CD4-positive, alpha-beta T cell (primary cell): ENCODE measurements at regions not wholly inside any gene's neighbourhood (a gene's known extent, or its start where the extent isn't known, plus 50 kb on each side); places are given as distances from the start of the nearest gene placed in this dataset.

Experiments
- ATAC-seq: fragments of 200-7000 bp; cut with Tn5 transposase; one replicate; pipeline ENCODE4 v1.10.0; 2022; ENCODE audit warnings: mild to moderate bottlenecking; ENCODE audit not compliant: poor library complexity
- CTCF ChIA-PET: fragments of 350-600 bp; sonication (Branson Sonifier 250); formaldehyde crosslinking; loops from one replicate; lab custom pipeline; 2021; ENCODE audit warnings: antibody characterized with exemption, inconsistent platforms; lab: Charles Lee
- POLR2A ChIA-PET: fragments of 350-600 bp; sonication (Branson Sonifier 250); formaldehyde crosslinking; loops from one replicate; lab custom pipeline; 2021; ENCODE audit warnings: antibody characterized with exemption, inconsistent platforms; lab: Charles Lee
- DNase-seq, 14 experiments: peaks; one replicate each; pipeline ENCODE4 v3.0.0-alpha.2; 2013 to 2020; ENCODE audit warnings: mixed read lengths in 2 of 14
- H3K27ac ChIP-seq, 2 donors: one replicate each; pipeline versions ENCODE4 v1.5.1 to v1.7.0; 2013; ENCODE audit warnings: low read length in 2 of 2, low read depth in 1 of 2, mild to moderate bottlenecking in 1 of 2
- H3K27me3 ChIP-seq, 2 experiments: 1 replicate in 1 of 2; 2 replicates in 1 of 2; pipeline versions ENCODE4 v1.6.1 to v1.7.0; 2013; ENCODE audit warnings: low read length in 2 of 2, control low read depth in 1 of 2, mild to moderate bottlenecking in 1 of 2, moderate library complexity in 1 of 2; ENCODE audit not compliant: insufficient read depth in 2 of 2, control insufficient read depth in 1 of 2
- H3K36me3 ChIP-seq: one replicate; pipeline ENCODE4 v1.6.1; 2013; ENCODE audit warnings: low read length, control low read depth; ENCODE audit not compliant: insufficient read depth
- H3K4me1 ChIP-seq: one replicate; pipeline ENCODE4 v1.6.1; 2013; ENCODE audit warnings: low read length, control low read depth; ENCODE audit not compliant: insufficient read depth
- H3K4me3 ChIP-seq: one replicate; pipeline ENCODE4 v1.5.1; 2013; ENCODE audit warnings: mild to moderate bottlenecking, low read length, moderate library complexity
- H3K9me3 ChIP-seq, 2 experiments: 1 replicate in 1 of 2; 2 replicates in 1 of 2; pipeline versions ENCODE4 v1.6.1 to v1.7.0; 2013; ENCODE audit warnings: low read length in 2 of 2, mild to moderate bottlenecking in 2 of 2, control low read depth in 1 of 2, moderate library complexity in 1 of 2; ENCODE audit not compliant: control insufficient read depth in 1 of 2, insufficient read depth in 1 of 2
- H3K27ac Mint-ChIP-seq: one replicate; pipeline ENCODE4 v1.8.0; 2020; ENCODE audit warnings: mixed read lengths
- H3K27me3 Mint-ChIP-seq: one replicate; pipeline ENCODE4 v1.8.0; 2021; ENCODE audit warnings: mixed read lengths
- H3K36me3 Mint-ChIP-seq: one replicate; pipeline ENCODE4 v1.8.0; 2021; ENCODE audit warnings: low read depth, mixed read lengths
- H3K4me1 Mint-ChIP-seq: one replicate; pipeline ENCODE4 v1.8.0; 2021; ENCODE audit warnings: low read depth, mixed read lengths
- H3K4me3 Mint-ChIP-seq: one replicate; pipeline ENCODE4 v1.8.0; 2020; ENCODE audit warnings: mild to moderate bottlenecking, mixed read lengths
- H3K9me3 Mint-ChIP-seq: one replicate; pipeline ENCODE4 v1.8.0; 2020; ENCODE audit warnings: mixed read lengths
- intact Hi-C, 2 experiments: fragments of 100-400 bp; cut with DNase I in 1 of 2; cut with micrococcal nuclease in 1 of 2; formaldehyde crosslinking; loops; one replicate each; pipeline versions ENCODE4 v1.15.1 to v1.9.0; 2023 to 2025; cut with DNase I, micrococcal nuclease
- TF ChIP-seq, protein P1 (sequence below): fragments of 200-600 bp; IDR thresholded peaks from one replicate; pipeline ENCODE4 v1.8.0; 2022; ENCODE audit warnings: antibody characterized with exemption, mild to moderate bottlenecking

- no peak overlapping the region for H3K4me3 Mint-ChIP-seq
- Histone ChIP-seq H3K4me3 (no peak overlapping the region), H3K27me3 (no peaks in the 10 kb centered on the region), H3K4me1 (no peaks in the 10 kb centered on the region), H3K9me3 (peaks cover 0 to 8% of the 10 kb centered on the region in 2 experiments), H3K27ac (no peak overlapping the region), H3K36me3 (no peaks in the 10 kb centered on the region)
- H3K36me3 Mint-ChIP-seq: no peaks in the 10 kb centered on the region
- intact Hi-C loops: no loop called here
- TF ChIP-seq, protein P1, sequence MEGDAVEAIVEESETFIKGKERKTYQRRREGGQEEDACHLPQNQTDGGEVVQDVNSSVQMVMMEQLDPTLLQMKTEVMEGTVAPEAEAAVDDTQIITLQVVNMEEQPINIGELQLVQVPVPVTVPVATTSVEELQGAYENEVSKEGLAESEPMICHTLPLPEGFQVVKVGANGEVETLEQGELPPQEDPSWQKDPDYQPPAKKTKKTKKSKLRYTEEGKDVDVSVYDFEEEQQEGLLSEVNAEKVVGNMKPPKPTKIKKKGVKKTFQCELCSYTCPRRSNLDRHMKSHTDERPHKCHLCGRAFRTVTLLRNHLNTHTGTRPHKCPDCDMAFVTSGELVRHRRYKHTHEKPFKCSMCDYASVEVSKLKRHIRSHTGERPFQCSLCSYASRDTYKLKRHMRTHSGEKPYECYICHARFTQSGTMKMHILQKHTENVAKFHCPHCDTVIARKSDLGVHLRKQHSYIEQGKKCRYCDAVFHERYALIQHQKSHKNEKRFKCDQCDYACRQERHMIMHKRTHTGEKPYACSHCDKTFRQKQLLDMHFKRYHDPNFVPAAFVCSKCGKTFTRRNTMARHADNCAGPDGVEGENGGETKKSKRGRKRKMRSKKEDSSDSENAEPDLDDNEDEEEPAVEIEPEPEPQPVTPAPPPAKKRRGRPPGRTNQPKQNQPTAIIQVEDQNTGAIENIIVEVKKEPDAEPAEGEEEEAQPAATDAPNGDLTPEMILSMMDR: no peak
- no peaks in the 10 kb centered on the region for H3K4me1 Mint-ChIP-seq
- ChIA-PET POLR2A (no interaction called here), CTCF (no interaction called here)
- DNase-seq: no peak
- ATAC-seq: no peak
- no peak overlapping the region for H3K27ac Mint-ChIP-seq
- H3K9me3 Mint-ChIP-seq: peaks cover 4% of the 10 kb centered on the region
- no peaks in the 10 kb centered on the region for H3K27me3 Mint-ChIP-seq
Measured at GRCh38 chr4:125526420-125526819, 211.7 kb downstream of the FAT4 start.

- intact Hi-C loops: no loop called here
- no peak overlapping the region for H3K27ac ChIP-seq
- H3K4me1 Mint-ChIP-seq: no peaks in the 10 kb centered on the region
- ChIA-PET CTCF (no interaction called here), POLR2A (no interaction called here)
- peaks cover 0 to 5% of the 10 kb centered on the region in 2 experiments for H3K9me3 ChIP-seq
- peaks cover 4% of the 10 kb centered on the region for H3K9me3 Mint-ChIP-seq
- TF ChIP-seq, protein P1: no peak
- DNase-seq (no peak), ATAC-seq (no peak)
- no peaks in the 10 kb centered on the region for H3K4me1 ChIP-seq
- no peaks in the 10 kb centered on the region for H3K36me3 Mint-ChIP-seq
- H3K27ac Mint-ChIP-seq: no peak overlapping the region
- H3K36me3 ChIP-seq: no peaks in the 10 kb centered on the region
- no peak overlapping the region for H3K4me3 Mint-ChIP-seq
- H3K4me3 ChIP-seq: no peak overlapping the region
- H3K27me3 ChIP-seq: no peaks in the 10 kb centered on the region
- no peaks in the 10 kb centered on the region for H3K27me3 Mint-ChIP-seq
Measured at GRCh38 chr4:125527681-125528080, 212.9 kb downstream of the FAT4 start.

DNA sequence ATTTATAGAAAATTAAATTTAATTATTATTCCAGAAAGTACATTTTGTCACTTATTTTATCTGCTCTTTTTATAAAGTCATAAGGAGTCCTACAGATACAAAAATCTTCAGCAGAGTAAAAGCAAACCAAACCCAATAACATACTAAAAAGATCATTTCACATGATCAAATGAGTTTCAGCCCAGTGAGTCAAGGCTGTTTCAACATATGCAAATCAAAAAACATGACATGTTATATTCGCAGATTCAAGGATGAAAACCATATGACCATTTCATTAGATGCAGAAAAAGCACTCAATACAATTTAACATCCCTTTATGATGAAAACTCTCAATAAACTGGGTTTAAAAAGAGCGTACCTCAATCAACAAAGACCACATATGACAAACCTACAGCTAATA, 214.3 kb downstream of the FAT4 start:
- POLR2A ChIA-PET: no interaction called here
- H3K27me3 ChIP-seq: no peaks in the 10 kb centered on the region
- Mint-ChIP-seq H3K27ac (no peak overlapping the region), H3K4me1 (no peaks in the 10 kb centered on the region), H3K36me3 (no peaks in the 10 kb centered on the region), H3K9me3 (peaks cover 5% of the 10 kb centered on the region), H3K4me3 (no peak overlapping the region), H3K27me3 (no peaks in the 10 kb centered on the region)
- H3K4me1 ChIP-seq: no peaks in the 10 kb centered on the region
- CTCF ChIA-PET: no interaction called here
- TF ChIP-seq, protein P1: no peak
- H3K27ac ChIP-seq: no peak overlapping the region
- no peaks in the 10 kb centered on the region for H3K9me3 ChIP-seq
- intact Hi-C loops: no loop called here
- H3K4me3 ChIP-seq: no peak overlapping the region
- DNase-seq: no peak
- H3K36me3 ChIP-seq: no peaks in the 10 kb centered on the region
- ATAC-seq: no peak
